BLaER1 (cell line): ENCODE measurements at regions not wholly inside any gene's neighbourhood (a gene's known extent, or its start where the extent isn't known, plus 50 kb on each side); places are given as distances from the start of the nearest gene placed in this dataset.

Experiments
- H3K27ac ChIP-seq: shearing (Covaris generic); formaldehyde crosslinking; 2 replicates; pipeline ENCODE4 v1.8.1; 2022
- H3K27me3 ChIP-seq: shearing (Covaris generic); formaldehyde crosslinking; 2 replicates; pipeline ENCODE4 v1.8.1; 2022
- H3K36me3 ChIP-seq: shearing (Covaris generic); formaldehyde crosslinking; 2 replicates; pipeline ENCODE4 v1.8.1; 2022
- H3K4me1 ChIP-seq: shearing (Covaris generic); formaldehyde crosslinking; 2 replicates; pipeline ENCODE4 v1.8.1; 2022
- H3K4me2 ChIP-seq: shearing (Covaris generic); formaldehyde crosslinking; 2 replicates; pipeline ENCODE4 v1.8.1; 2022
- H3K4me3 ChIP-seq: shearing (Covaris generic); formaldehyde crosslinking; 2 replicates; pipeline ENCODE4 v1.8.1; 2022
- H3K9ac ChIP-seq: shearing (Covaris generic); formaldehyde crosslinking; 2 replicates; pipeline ENCODE4 v1.8.1; 2022
- H3K9me3 ChIP-seq: shearing (Covaris generic); formaldehyde crosslinking; 2 replicates; pipeline ENCODE4 v1.8.1; 2022
- H4K20me1 ChIP-seq: shearing (Covaris generic); formaldehyde crosslinking; 2 replicates; pipeline ENCODE4 v1.8.1; 2022
- Cebpa-rat ChIP-seq: shearing (Covaris generic); IDR thresholded peaks from 2 replicates; pipeline ENCODE4 v1.8.1; 2022

DNA sequence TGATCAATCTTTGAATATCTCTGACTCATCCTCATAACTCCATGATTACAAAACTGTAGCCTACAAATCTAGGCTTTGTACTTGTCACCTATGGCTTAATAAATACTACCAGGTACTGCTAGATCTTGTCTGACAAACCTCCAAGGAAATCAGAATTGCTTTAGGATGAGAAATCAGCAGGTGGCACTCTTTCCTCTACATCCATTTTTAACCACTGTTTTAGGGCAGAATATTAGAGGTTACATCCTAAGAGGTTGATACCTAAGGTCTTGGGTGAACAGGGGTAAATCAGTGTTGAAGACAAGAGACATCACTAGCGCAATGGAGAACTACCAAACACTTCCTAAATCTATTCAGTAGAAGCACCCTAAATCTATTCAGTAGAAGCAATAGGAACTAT, 63.1 kb upstream of the SOX5 start:
- Histone ChIP-seq H3K9ac (no peak overlapping the region), H3K9me3 (no peaks in the 10 kb centered on the region), H4K20me1 (no peaks in the 10 kb centered on the region), H3K27me3 (no peaks in the 10 kb centered on the region), H3K27ac (no peak overlapping the region), H3K4me3 (no peak overlapping the region), H3K4me2 (no peak overlapping the region), H3K36me3 (no peaks in the 10 kb centered on the region), H3K4me1 (no peaks in the 10 kb centered on the region)
- no peak for TF ChIP-seq Cebpa-rat

DNA sequence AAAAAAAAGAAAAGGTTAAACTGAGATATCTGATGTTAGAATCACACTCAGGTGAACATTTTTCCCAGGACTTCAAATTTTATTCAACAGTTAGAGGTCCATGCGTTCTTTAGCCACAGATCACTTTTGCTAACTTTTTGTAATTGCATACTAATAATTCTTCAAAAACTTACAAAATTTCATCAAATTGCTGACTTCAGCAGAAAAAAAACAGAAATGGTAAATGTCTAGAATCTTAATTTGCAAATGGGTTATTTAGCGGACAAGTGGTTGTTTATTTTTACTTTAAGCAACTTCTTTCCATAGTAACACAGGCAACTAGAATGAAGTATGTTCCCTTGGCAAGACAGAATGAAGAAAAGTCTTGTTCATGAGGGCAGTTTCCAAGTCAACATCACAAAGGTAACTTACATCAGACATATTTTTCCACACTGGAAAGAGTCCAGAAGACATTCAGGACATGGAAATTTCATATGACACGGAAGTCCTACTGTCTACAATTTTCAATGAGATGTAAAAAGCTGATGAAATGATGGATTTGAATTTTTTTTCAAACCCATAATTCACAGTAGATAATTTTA, 62.5 kb upstream of the SOX5 start:
- no peaks in the 10 kb centered on the region for H3K27me3 ChIP-seq
- no peak overlapping the region for H3K9ac ChIP-seq
- no peaks in the 10 kb centered on the region for H3K4me1 ChIP-seq
- H4K20me1 ChIP-seq: no peaks in the 10 kb centered on the region
- no peaks in the 10 kb centered on the region for H3K36me3 ChIP-seq
- H3K4me3 ChIP-seq: no peak overlapping the region
- no peak for TF ChIP-seq Cebpa-rat
- H3K4me2 ChIP-seq: no peak overlapping the region
- H3K9me3 ChIP-seq: no peaks in the 10 kb centered on the region
- no peak overlapping the region for H3K27ac ChIP-seq

DNA sequence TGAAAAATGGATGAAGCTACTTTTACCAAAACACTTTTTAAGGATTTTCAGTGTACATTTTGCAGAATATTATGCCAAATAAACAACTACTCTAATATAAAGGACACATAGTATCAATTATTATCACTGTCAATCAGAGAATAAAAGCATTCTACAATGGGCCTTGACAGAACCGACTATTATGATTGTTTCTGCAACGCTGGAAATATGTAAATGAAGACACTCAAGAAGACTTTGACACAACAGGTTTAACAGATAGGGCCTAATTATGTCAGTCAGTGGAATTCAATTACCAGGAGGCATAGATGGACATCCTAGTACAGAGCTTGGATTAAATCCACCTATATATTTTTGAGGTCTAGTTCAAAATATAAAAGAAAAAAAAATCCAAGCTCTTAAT, 58.7 kb upstream of the SOX5 start:
- Histone ChIP-seq H3K27ac (no peak overlapping the region), H3K36me3 (no peaks in the 10 kb centered on the region), H3K4me2 (no peak overlapping the region), H3K27me3 (no peaks in the 10 kb centered on the region), H3K4me1 (no peaks in the 10 kb centered on the region), H4K20me1 (no peaks in the 10 kb centered on the region), H3K9ac (no peak overlapping the region), H3K9me3 (no peaks in the 10 kb centered on the region), H3K4me3 (no peak overlapping the region)
- TF ChIP-seq Cebpa-rat: no peak
